ENCODE measurements at regions not wholly inside any gene's neighbourhood (a gene's known extent, or its start where the extent isn't known, plus 50 kb on each side); places are given as distances from the start of the nearest gene placed in this dataset.

DNA sequence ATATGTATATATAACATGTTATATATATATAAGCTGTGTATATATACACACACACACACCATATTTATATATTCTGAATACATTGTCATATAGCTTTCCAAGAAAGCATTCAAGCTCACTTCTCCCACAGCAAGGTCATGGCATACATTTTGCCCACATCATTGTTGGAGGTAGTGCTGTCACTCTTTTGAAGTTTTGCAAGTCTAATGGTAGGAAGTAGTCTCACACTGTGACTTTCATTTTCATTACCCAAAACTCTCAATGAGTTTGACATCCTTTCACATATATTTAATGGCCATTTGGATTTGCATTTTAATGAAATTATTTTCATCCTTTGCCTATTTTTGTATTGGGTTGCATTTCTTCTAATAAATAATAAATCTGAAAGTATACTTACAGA lies 59.8 kb upstream of the COX7C start:
- TF ChIP-seq, protein P1, sequence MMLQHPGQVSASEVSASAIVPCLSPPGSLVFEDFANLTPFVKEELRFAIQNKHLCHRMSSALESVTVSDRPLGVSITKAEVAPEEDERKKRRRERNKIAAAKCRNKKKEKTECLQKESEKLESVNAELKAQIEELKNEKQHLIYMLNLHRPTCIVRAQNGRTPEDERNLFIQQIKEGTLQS (CRISPR knock-in tag; conservative IDR thresholded peaks at IDR 0.05) = no peak
- TF ChIP-seq IRF2 (CRISPR knock-in tag; IDR thresholded peaks at IDR 0.05; ENCODE audit: borderline replicate concordance, low read depth) (no peak), SMAD3 (CRISPR knock-in tag; IDR thresholded peaks at IDR 0.05; ENCODE audit: borderline replicate concordance) (no peak), ZNF263 (CRISPR knock-in tag; IDR thresholded peaks at IDR 0.05; ENCODE audit: low read depth) (no peak), KAT7 (CRISPR knock-in tag; IDR thresholded peaks at IDR 0.05; ENCODE audit: borderline replicate concordance) (no peak), JUN (CRISPR knock-in tag; IDR thresholded peaks at IDR 0.05) (no peak), MXD4 (CRISPR knock-in tag; IDR thresholded peaks at IDR 0.05; ENCODE audit: borderline replicate concordance) (no peak)
- TF ChIP-seq, protein P2, sequence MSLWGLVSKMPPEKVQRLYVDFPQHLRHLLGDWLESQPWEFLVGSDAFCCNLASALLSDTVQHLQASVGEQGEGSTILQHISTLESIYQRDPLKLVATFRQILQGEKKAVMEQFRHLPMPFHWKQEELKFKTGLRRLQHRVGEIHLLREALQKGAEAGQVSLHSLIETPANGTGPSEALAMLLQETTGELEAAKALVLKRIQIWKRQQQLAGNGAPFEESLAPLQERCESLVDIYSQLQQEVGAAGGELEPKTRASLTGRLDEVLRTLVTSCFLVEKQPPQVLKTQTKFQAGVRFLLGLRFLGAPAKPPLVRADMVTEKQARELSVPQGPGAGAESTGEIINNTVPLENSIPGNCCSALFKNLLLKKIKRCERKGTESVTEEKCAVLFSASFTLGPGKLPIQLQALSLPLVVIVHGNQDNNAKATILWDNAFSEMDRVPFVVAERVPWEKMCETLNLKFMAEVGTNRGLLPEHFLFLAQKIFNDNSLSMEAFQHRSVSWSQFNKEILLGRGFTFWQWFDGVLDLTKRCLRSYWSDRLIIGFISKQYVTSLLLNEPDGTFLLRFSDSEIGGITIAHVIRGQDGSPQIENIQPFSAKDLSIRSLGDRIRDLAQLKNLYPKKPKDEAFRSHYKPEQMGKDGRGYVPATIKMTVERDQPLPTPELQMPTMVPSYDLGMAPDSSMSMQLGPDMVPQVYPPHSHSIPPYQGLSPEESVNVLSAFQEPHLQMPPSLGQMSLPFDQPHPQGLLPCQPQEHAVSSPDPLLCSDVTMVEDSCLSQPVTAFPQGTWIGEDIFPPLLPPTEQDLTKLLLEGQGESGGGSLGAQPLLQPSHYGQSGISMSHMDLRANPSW (CRISPR knock-in tag; conservative IDR thresholded peaks at IDR 0.05; ENCODE audit: low read depth) = no peak
- TF ChIP-seq, protein P3, sequence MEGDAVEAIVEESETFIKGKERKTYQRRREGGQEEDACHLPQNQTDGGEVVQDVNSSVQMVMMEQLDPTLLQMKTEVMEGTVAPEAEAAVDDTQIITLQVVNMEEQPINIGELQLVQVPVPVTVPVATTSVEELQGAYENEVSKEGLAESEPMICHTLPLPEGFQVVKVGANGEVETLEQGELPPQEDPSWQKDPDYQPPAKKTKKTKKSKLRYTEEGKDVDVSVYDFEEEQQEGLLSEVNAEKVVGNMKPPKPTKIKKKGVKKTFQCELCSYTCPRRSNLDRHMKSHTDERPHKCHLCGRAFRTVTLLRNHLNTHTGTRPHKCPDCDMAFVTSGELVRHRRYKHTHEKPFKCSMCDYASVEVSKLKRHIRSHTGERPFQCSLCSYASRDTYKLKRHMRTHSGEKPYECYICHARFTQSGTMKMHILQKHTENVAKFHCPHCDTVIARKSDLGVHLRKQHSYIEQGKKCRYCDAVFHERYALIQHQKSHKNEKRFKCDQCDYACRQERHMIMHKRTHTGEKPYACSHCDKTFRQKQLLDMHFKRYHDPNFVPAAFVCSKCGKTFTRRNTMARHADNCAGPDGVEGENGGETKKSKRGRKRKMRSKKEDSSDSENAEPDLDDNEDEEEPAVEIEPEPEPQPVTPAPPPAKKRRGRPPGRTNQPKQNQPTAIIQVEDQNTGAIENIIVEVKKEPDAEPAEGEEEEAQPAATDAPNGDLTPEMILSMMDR (IDR thresholded peaks at IDR 0.05) = no peak
- TF ChIP-seq, protein P4, sequence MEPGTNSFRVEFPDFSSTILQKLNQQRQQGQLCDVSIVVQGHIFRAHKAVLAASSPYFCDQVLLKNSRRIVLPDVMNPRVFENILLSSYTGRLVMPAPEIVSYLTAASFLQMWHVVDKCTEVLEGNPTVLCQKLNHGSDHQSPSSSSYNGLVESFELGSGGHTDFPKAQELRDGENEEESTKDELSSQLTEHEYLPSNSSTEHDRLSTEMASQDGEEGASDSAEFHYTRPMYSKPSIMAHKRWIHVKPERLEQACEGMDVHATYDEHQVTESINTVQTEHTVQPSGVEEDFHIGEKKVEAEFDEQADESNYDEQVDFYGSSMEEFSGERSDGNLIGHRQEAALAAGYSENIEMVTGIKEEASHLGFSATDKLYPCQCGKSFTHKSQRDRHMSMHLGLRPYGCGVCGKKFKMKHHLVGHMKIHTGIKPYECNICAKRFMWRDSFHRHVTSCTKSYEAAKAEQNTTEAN (CRISPR knock-in tag; IDR thresholded peaks at IDR 0.05) = no peak
- TF ChIP-seq, protein P5, sequence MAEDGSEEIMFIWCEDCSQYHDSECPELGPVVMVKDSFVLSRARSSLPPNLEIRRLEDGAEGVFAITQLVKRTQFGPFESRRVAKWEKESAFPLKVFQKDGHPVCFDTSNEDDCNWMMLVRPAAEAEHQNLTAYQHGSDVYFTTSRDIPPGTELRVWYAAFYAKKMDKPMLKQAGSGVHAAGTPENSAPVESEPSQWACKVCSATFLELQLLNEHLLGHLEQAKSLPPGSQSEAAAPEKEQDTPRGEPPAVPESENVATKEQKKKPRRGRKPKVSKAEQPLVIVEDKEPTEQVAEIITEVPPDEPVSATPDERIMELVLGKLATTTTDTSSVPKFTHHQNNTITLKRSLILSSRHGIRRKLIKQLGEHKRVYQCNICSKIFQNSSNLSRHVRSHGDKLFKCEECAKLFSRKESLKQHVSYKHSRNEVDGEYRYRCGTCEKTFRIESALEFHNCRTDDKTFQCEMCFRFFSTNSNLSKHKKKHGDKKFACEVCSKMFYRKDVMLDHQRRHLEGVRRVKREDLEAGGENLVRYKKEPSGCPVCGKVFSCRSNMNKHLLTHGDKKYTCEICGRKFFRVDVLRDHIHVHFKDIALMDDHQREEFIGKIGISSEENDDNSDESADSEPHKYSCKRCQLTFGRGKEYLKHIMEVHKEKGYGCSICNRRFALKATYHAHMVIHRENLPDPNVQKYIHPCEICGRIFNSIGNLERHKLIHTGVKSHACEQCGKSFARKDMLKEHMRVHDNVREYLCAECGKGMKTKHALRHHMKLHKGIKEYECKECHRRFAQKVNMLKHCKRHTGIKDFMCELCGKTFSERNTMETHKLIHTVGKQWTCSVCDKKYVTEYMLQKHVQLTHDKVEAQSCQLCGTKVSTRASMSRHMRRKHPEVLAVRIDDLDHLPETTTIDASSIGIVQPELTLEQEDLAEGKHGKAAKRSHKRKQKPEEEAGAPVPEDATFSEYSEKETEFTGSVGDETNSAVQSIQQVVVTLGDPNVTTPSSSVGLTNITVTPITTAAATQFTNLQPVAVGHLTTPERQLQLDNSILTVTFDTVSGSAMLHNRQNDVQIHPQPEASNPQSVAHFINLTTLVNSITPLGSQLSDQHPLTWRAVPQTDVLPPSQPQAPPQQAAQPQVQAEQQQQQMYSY (CRISPR knock-in tag; IDR thresholded peaks at IDR 0.05) = no peak
- TF ChIP-seq, protein P6, sequence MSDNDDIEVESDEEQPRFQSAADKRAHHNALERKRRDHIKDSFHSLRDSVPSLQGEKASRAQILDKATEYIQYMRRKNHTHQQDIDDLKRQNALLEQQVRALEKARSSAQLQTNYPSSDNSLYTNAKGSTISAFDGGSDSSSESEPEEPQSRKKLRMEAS (CRISPR knock-in tag; IDR thresholded peaks at IDR 0.05) = no peak
